GM12878 (cell line): ENCODE measurements at regions not wholly inside any gene's neighbourhood (a gene's known extent, or its start where the extent isn't known, plus 50 kb on each side); places are given as distances from the start of the nearest gene placed in this dataset.

Experiments used
- ATAC-seq: fragments of 200-7000 bp; cut with Tn5 transposase; 3 replicates; pipeline ENCODE4 v1.9.1; 2020; ENCODE audit warnings: mild to moderate bottlenecking, moderate library complexity
- BruUV-seq: library from RNA; stranded (reverse); fragments of 400-500 nt; replicated peaks from 2 replicates; lab custom pipeline; 2021; lab: Mats Ljungman, UMichigan
- CTCF ChIA-PET: fragments of 300-600 bp; sonication (Branson Sonifier 250); formaldehyde crosslinking; extraction: SDS; loops from one replicate; lab custom pipeline; 2021; ENCODE audit warnings: inconsistent platforms; lab: Yijun Ruan, JAX
- POLR2A ChIA-PET: fragments of 350-600 bp; formaldehyde crosslinking; extraction: SDS; loops from one replicate; lab custom pipeline; 2021; ENCODE audit warnings: inconsistent platforms; lab: Charles Lee
- RAD21 ChIA-PET: fragments of 300-600 bp; sonication (Branson Sonifier 250); formaldehyde crosslinking; loops from one replicate; lab custom pipeline; 2023; ENCODE audit warnings: antibody characterized with exemption; ENCODE audit not compliant: unreplicated experiment; lab: Charles Lee
- SMC1A ChIA-PET: fragments of 300-600 bp; sonication (Branson Sonifier 250); formaldehyde crosslinking; loops from one replicate; lab custom pipeline; 2023; ENCODE audit not compliant: unreplicated experiment, uncharacterized antibody; lab: Charles Lee
- DNase-seq: peaks from one replicate; pipeline ENCODE4 v3.0.0-alpha.2; 2011; ENCODE audit warnings: low read depth, low spot score
- FAIRE-seq: peaks from 3 replicates; lab custom pipeline; 2011; peaks lifted over from hg19 to GRCh38; lab: Jason Lieb, UNC
- H2AFZ ChIP-seq: 2 replicates; pipeline ENCODE4 v1.6.0; 2011; ENCODE audit warnings: low read depth, low read length, control low read depth; ENCODE audit not compliant: control insufficient read depth
- H3K27ac ChIP-seq: 2 replicates; pipeline ENCODE4 v1.5.1; 2011; ENCODE audit warnings: control low read depth; ENCODE audit not compliant: control insufficient read depth, insufficient read depth
- H3K27me3 ChIP-seq, 2 experiments: replicated peaks in 1 of 2; 2 replicates each; pipeline versions ENCODE4 v1.6.0 to v1.6.1; 2011; ENCODE audit warnings: low read length in 1 of 2; ENCODE audit not compliant: control insufficient read depth in 2 of 2, insufficient read depth in 2 of 2
- H3K36me3 ChIP-seq, 2 experiments: 2 replicates each; pipeline ENCODE4 v1.5.1; 2011; ENCODE audit warnings: low read length in 1 of 2; ENCODE audit not compliant: control insufficient read depth in 2 of 2, insufficient read depth in 2 of 2
- H3K4me1 ChIP-seq: 2 replicates; pipeline ENCODE4 v1.6.1; 2011; ENCODE audit warnings: mild to moderate bottlenecking, low read length, moderate library complexity, mixed read lengths; ENCODE audit not compliant: control insufficient read depth, insufficient read depth
- H3K4me2 ChIP-seq: 2 replicates; pipeline ENCODE4 v1.6.0; 2011; ENCODE audit warnings: control low read depth; ENCODE audit not compliant: control insufficient read depth, insufficient read depth
- H3K4me3 ChIP-seq: fragments of 200-600 bp; sonication (generic); 2 replicates; pipeline ENCODE4 v1.5.1; 2016
- H3K79me2 ChIP-seq: 2 replicates; pipeline ENCODE4 v1.6.0; 2011; ENCODE audit warnings: low read length; ENCODE audit not compliant: control insufficient read depth, insufficient read depth
- H3K9ac ChIP-seq: 2 replicates; pipeline ENCODE4 v1.8.0; 2011; ENCODE audit warnings: low read length, control low read depth, mixed read lengths; ENCODE audit not compliant: control insufficient read depth, insufficient read depth
- H3K9me3 ChIP-seq: replicated peaks from 3 replicates; pipeline ENCODE4 v1.5.1; 2011; ENCODE audit warnings: mild to moderate bottlenecking, low read length; ENCODE audit not compliant: control insufficient read depth, insufficient read depth
- H4K20me1 ChIP-seq: 2 replicates; pipeline ENCODE4 v1.6.0; 2011; ENCODE audit not compliant: control insufficient read depth, insufficient read depth
- CBFB ChIP-seq: IDR thresholded peaks from 2 replicates; pipeline ENCODE4 v1.6.1; 2016; ENCODE audit warnings: antibody characterized with exemption, low read depth
- ESRRA ChIP-seq: IDR thresholded peaks from 2 replicates; pipeline ENCODE4 v1.6.1; 2012; ENCODE audit warnings: mild to moderate bottlenecking, low read length, improper control_type of control experiment
- IRF4 ChIP-seq: IDR thresholded peaks from 2 replicates; pipeline ENCODE4 v1.6.1; 2011; ENCODE audit warnings: low read depth, low read length
- SPI1 ChIP-seq: IDR thresholded peaks from 2 replicates; pipeline ENCODE4 v1.6.1; 2011; ENCODE audit warnings: low read depth, mild to moderate bottlenecking, low read length, moderate library complexity, borderline replicate concordance; ENCODE audit not compliant: insufficient read depth
- TBL1XR1 ChIP-seq: IDR thresholded peaks from 2 replicates; pipeline ENCODE4 v1.6.1; 2012; ENCODE audit warnings: low read depth, low read length, improper control_type of control experiment
- ZBTB4 ChIP-seq: fragments of 450-650 bp; formaldehyde crosslinking; IDR thresholded peaks from 2 replicates; pipeline ENCODE4 v1.4.0; 2022; ENCODE audit warnings: mild to moderate bottlenecking, moderate library complexity
- WGBS: methylation state at CpG from one replicate; pipeline ENCODE4 v1.1.6; 2016; ENCODE audit warnings: low lambda C conversion rate; ENCODE audit not compliant: insufficient replicate concordance, insufficient coverage; ENCODE audit errors: missing lambda C conversion rate; 5-methylcytosine and 5-hydroxymethylcytosine counted together
- in situ Hi-C: fragments of 300-500 bp; cut with MboI; formaldehyde crosslinking; loops from 9 replicates; pipeline ENCODE4 v1.14.3; 2018; ENCODE audit warnings: mixed read lengths
- intact Hi-C: fragments of 100-400 bp; cut with micrococcal nuclease; formaldehyde crosslinking; loops from one replicate; pipeline ENCODE4 v1.14.2; 2022; ENCODE audit not compliant: unreplicated experiment

DNA sequence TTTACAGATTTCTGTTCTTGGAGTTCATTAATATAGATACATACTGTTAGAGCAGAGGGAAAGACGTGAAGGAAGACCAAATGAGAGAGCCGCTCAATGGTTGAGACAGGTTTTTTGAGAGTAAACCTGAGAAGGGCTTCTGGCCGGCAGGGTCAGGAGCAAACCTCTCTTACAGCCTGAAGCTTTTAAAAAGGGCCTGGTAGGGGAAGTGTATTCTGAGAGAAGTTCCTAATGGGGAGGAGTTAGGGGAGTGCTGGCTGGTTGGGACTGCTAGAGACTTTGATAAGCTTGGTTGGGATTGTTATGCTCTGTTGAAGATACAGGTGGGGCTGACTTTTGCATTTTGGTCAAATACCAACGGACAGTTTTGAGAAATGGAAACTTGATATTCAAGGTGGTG is 186.8 kb upstream of the PABPC4L start:
- Histone ChIP-seq H3K79me2 (no peaks in the 10 kb centered on the region), H3K9ac (no peak overlapping the region), H3K9me3 (no peaks in the 10 kb centered on the region), H2AFZ (no peak overlapping the region), H4K20me1 (no peaks in the 10 kb centered on the region), H3K4me1 (no peaks in the 10 kb centered on the region), H3K27ac (no peak overlapping the region), H3K36me3 (no peaks in the 10 kb centered on the region), H3K4me2 (no peak overlapping the region), H3K4me3 (no peak overlapping the region), H3K27me3 (no peaks in the 10 kb centered on the region)
- ChIA-PET RAD21 (no interaction called here), POLR2A (no interaction called here), CTCF (interaction anchor here (0.6 kb wide), 1 partner anchor 24 kb away, joined by 3 read pairs; no protein-coding TSS in a partner anchor), SMC1A (no interaction called here)
- intact Hi-C loops (no loop called here), in situ Hi-C loops (no loop called here)
- TF ChIP-seq SPI1: no peak
- TF ChIP-seq ESRRA: no peak
- TF ChIP-seq ZBTB4 (CRISPR knock-in tag): no peak
- no peak for TF ChIP-seq TBL1XR1
- TF ChIP-seq CBFB: no peak
- no peak for TF ChIP-seq IRF4
- ATAC-seq (no peak), FAIRE-seq (no peak), DNase-seq (no peak)
- WGBS: 32% methylated on average over 4 of the region's 4 CpGs
- BruUV-seq: no TSS peak
